GM19099 (cell line): ENCODE measurements at regions not wholly inside any gene's neighbourhood (a gene's known extent, or its start where the extent isn't known, plus 50 kb on each side); places are given as distances from the start of the nearest gene placed in this dataset.

ENCODE experiments used
- POLR2A ChIP-seq: IDR thresholded peaks from 3 replicates; pipeline ENCODE4 v1.6.1; 2011; ENCODE audit warnings: low read depth; ENCODE audit not compliant: insufficient read length; ENCODE audit errors: extremely low read depth

DNA sequence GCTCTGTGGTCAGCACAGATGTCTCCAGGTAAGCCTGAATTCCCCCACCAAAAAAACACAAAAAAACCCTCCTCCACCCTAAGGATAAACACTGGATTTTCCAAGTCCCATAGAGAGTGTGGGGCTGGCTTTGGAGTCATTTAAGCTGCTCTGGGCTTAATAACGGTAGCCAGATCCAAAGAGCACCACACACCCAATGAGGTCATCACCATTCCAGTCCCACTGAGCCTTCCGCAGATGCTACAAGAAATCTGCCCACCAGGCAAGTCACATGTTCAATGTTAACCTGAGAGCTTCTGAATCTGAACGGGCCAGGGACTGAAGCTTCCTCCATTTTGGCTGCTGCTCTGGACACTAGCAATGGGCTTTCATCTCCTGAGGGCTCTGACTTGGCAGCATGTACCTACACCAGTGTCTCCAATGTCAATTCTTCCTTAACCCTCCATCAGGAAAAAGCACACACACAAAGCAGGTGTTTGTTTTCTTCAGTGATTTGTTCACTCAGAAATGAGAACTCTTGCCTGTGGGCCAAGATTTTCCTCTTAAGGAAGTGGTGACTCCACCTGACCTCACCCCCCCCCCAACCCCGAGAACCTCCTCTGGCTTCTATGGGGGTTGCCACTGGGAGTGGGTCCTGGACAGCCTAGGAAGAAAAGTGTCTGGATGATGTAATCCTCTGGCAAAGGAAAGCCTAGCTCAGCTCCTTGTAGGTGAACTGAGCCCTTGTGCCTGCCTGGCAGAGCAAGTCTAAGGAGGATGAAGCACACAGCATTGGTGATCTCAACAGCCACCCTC lies 220.1 kb downstream of the FOXL1 start:
- TF ChIP-seq POLR2A = no peak

DNA sequence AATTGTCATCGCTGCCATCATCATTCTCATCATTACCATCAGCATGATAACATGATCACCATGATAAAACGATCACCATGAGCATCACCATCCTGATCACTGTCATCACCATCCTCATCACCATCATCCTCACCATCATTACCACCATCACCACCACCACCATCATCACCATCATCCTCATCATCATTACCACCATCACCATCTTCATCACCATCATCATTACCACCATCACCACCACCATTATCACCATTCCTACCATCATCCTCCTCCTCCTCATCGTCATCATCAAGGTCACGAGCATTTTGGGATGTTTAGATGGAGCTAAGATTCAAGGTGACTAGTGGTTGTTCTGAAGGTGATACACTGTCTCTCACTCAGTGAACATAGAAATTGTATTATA lies 221.0 kb downstream of the FOXL1 start:
- TF ChIP-seq POLR2A = no peak

DNA sequence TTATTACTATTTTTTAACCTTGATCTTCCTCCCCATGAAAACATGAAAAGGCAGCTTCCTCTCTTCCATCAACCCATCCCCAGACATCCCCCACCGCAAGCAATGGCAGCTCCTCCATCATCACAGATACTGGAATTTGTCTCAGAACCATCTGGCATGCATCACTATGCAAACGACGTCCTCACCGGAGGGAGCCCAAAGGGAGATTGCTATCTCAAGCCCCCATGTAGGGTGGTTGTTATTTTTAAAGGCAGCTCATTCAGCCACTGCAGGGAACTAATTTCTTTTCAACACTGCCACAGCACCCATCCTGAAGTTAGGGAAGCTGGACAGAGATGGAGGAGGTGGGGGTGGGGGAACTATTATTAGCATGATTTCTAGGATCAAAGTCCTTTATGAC lies 222.5 kb downstream of the FOXL1 start:
- TF ChIP-seq POLR2A = no peak

DNA sequence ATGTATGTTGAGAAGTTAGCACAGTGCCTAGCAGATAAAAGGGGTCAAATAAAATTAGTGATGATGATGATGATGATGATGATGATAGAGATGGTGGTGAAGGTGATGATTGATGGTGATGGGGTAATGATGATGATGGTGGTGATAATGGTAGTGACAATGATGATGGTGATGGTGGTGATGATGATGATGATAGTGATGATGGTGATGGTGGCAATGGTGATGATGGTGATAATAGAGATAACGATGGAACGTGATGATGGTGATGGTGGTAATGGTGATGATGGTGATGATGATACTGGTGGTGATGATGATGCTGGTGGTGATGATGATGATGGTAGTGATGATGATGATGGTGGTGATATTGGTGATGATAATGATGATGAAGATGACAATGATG lies 223.7 kb downstream of the FOXL1 start:
- no peak for TF ChIP-seq POLR2A

DNA sequence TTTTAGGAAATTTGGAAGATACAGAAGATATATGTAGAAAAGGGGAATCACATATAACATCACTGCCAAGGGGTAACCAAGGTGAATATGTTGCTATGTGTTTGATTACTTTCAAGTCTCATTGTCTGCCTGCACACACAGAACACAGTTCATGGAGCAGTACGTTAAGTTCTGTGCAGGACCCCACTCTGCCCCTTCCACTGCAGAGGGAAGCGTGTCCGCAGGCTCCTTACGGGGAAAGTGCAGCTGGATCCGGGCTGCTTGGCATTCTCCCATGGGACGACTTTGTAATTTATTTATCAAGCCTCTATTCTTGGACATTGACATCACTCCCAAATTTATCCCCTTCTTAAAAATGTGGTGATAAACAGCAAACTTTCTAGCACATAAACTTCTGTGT lies 226.8 kb downstream of the FOXL1 start:
- TF ChIP-seq POLR2A = no peak

DNA sequence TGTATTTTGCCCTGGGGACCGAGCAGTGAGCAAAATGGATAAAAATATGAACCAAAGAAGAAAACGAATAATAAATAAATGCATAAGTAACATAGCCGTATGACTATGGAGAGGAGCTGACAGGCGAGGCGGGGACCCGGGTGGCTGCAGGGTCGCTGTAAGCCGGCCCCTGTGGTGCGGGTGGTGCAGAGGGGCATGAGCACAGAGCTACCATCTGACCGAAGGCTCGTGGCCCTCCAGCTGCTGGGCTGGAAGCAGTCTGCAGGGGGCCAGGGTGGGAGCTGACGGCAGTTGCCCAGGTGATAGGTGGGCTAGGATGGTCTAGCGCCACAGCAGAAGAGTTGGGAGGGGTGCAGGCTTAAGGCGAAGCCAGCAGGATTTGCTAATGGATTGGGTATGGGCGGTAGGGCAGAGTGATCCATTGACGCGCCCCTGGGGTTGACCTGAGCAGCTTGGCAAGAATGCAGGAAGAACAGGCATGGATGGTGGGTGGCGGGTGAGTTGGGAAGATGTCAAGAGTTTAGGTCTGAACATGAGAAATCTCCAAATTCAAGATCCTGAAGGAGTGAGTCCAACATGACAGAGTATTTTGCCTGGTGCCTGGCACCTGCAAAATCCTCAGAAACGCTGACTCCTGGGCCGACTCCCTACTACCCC lies 228.0 kb downstream of the FOXL1 start:
- no peak for TF ChIP-seq POLR2A

DNA sequence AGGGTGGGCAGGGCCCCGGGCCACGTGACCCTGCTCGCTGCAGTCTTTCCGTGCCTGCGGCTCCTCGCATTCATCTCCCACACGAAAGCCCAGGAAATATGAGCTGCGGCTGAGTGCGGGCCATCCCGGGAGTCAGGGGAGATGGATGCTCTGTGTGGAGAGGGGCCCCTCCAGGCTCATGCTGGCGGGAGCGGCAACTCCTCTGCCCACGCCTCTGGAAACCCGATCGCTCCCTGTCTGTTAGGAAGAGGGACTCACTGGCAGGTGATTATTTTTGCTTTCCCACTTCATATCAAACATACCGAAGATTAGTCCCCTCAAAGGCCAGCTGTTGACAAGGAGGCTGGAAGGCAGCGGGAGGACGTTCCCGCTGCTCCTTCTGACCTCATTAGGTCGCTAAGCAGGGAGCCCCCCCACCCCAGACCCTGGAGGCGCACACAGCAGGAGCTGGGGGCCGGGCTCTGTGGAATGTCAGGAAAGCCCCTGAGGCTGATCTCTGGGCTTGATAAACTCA lies 228.5 kb downstream of the FOXL1 start:
- no peak for TF ChIP-seq POLR2A

DNA sequence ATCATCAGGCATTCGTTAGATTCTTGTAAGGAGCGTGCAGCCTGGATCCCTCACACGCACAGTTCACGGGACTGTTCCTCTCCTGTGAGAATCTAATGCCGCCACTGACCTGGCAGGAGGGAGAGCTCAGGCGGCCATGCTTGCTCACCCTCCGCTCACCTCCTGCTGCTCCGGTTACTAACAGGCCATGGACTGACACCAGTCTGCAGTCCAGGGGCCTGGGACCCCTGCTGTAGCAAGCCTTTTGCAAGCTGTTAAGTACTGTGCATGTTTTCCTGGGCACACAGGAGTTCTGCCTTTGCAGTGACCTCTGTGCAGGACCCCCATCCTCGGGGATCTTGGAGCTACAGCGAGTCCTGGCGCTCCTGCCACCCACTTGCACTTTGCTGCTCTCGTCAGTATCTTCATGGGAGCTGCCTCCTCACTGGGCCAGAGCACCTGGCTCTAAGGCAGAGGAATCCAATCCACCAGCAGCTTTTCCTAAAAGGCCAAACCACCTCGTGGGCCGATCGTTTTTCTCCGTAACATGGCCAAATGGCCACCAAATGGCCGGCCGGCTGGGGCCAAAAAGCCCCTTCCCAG lies 230.6 kb downstream of the FOXL1 start:
- TF ChIP-seq POLR2A = no peak

DNA sequence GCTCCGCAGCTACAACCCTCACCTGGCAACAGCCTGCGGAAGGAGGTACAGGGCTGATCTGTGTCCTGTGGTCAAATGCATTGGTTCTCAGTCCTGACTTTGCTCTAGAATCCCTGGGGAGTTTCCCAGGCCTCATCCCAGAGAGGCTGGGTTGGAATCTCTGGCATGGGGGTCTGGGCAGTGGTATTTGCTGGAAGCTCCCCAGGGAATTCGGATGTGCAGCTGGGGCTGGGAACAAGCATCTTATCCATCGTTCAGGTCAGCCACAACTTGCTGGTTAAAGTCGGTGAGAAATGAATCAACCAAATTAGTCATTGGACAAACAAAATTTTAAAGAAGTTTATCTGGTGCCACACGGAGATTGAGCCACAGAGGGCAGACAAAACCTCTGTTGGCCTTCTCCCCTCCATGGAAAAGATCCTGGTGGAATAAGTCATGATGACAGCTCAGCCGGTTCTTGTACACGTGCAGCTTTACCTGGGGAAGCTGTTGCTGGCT lies 231.2 kb downstream of the FOXL1 start:
- no peak for TF ChIP-seq POLR2A

DNA sequence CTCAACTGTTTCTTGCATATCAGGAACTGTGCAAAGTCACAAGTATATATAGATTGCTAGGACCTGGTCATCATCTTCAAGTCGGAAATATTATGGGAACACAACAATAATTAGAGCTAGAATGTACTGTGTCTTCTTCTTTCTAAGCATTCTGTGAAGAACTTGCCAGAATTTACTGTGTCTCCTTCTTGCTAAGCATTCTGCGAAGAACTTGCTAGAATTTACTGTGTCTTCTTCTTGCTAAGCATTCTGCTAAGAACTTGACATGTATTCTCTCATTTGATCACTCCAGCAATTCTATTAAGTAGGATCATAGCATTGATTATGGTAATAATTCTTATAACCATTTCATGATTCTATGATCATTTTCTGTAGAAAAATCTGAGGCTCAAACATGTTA lies 231.7 kb downstream of the FOXL1 start:
- TF ChIP-seq POLR2A = no peak

DNA sequence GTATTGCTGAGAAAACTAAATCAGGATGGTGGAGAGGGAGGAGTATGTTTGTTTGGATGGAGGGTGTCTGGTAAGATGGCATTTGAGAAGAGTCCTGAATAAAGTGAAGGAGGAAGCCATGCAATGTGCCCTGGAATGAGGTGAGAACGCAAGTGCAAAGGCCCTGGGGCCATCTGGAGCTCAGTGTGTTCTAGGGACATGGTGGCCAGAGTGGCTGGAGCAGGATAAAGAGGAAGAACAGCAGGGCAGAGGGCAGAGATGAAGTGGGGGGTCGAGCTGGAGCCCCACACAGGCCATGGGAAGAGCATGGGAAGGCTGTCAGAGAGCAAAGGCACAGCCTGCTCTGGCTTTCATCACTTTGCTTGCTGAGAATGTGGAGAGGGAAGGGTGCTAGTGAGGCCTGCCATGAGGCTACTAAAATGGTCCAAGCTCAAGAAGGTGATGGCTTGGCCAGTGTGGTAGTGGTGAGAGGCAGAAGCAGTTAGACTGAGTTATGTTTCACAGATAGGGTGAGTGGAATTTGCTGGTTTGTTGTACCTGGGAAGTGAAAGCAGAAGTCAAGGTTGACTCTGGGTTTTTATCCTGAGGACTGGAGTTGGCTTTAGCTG lies 234.1 kb downstream of the FOXL1 start:
- TF ChIP-seq POLR2A = no peak

DNA sequence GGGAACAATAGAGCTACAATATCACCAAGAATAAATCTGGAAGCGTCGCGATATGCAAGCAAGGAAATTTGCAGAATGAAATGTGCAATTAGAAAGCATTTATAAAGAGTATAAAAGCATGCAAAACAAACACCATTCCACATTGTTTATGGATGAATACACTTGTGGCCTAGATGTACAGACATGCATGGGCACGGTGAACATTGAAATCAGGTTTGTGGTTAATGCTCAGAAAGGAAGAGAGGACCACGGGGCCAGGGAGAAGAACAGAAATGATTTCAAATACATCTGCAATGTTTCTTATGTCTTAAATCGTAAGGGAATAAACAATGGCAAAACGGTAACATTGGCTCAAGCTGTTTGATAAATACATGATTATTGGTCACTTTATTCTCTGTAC lies 235.9 kb downstream of the FOXL1 start:
- TF ChIP-seq POLR2A = no peak

DNA sequence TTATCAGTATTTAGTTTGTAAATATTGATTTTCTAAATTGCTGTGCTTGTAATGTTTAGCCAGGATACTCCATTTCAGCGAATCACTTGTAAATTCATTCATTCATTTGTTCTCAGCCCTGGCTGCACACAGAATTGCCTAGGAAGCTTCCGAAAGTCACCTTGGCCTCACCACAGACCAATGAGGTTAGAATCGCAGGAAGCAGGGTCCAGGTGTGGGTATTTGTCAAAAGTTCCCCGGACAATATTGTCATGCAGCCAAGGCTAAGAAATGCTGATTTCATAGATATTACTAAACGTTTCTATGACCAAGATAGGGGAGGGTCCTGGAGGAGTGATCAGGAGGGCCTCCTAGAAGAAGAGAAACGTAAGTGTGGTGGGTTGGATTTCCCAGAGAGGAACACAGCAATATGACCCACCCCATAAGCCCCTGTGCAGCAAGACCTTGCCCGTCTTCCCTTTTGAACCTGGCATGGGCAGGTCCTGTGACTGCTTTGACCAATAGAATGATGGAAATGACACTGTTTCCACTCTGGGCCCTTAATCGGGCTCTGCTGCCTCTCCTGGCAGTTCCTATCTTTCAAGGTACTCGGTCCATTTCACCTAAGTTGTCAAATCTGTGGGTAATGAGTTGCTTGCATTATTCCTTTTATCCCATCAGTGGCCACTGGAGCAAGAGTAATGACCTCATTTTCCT lies 238.7 kb downstream of the FOXL1 start:
- no peak for TF ChIP-seq POLR2A

DNA sequence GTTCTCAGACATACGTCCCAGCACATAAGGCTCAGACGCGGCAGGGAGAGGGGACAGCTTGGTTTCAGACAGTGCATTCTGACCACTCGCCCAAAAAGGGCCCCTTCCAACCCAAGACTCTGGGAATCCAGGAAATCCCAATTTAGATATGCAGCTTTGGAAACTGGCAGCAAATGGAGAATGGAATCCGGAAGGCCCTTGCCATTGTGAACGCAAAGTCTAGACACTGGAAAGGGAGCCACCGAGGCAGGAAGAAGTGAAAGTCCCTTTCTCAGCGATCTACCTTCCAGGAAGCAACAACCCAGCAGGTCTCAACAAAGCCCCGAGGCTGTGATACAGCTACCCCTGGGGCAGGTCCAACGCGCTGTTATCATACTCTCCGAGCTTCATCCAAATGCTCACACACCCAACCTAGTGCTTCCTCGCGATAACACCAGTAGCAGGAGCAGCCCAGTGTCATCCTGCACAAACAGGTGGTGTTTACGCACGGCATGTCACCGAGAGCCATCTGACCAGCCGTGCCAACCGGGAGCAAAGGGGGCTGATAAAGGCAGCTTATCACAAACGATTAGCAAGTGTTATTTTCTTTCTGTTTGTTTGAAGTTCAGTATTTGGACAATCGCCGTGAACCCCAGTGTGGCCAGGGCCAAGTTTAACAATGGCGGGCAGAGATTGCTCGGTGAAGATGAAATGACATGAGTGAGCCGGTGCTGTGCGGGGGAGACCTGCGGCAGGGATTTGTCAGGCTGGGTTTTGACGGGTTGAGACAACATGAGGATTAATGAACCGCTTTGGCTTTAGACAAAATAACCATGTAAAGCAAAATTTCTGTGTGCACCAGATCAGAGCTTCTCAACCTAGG lies 240.6 kb downstream of the FOXL1 start:
- TF ChIP-seq POLR2A = no peak
